Neural cell (in vitro differentiated cells): ENCODE measurements at regions not wholly inside any gene's neighbourhood (a gene's known extent, or its start where the extent isn't known, plus 50 kb on each side); places are given as distances from the start of the nearest gene placed in this dataset.

Experiments used
- H2AFZ ChIP-seq: fragments of 200-600, 300-800 bp; sonication (generic), shearing (Covaris generic); 2 replicates; pipeline ENCODE4 v1.6.0; 2014; ENCODE audit warnings: low read depth, mild to moderate bottlenecking, antibody characterized with exemption, low read length, moderate library complexity
- H3F3A ChIP-seq: fragments of 200-600 bp; shearing (Covaris generic); 2 replicates; pipeline ENCODE4 v1.6.1; 2016; ENCODE audit warnings: mild to moderate bottlenecking, moderate library complexity, mixed read lengths, antibody characterized with exemption, low read length; ENCODE audit not compliant: insufficient read depth, poor library complexity, severe bottlenecking
- H3K27ac ChIP-seq: fragments of 200-600, 300-800 bp; sonication (generic), shearing (Covaris generic); 2 replicates; pipeline ENCODE4 v1.5.1; 2014; ENCODE audit warnings: mild to moderate bottlenecking, low read length, moderate library complexity
- H3K27me3 ChIP-seq: fragments of 300-800, 200-600 bp; sonication (generic), shearing (Covaris generic); 2 replicates; pipeline ENCODE4 v1.6.0; 2014; ENCODE audit warnings: mild to moderate bottlenecking, low read depth, low read length, moderate library complexity; ENCODE audit not compliant: insufficient read depth
- H3K36me3 ChIP-seq: fragments of 300-800, 200-600 bp; sonication (generic), shearing (Covaris generic); 2 replicates; pipeline ENCODE4 v1.5.1; 2014; ENCODE audit warnings: mild to moderate bottlenecking, antibody characterized with exemption, low read length, moderate library complexity; ENCODE audit not compliant: insufficient read depth
- H3K4me2 ChIP-seq: fragments of 300-800, 200-600 bp; sonication (generic), shearing (Covaris generic); 2 replicates; pipeline ENCODE4 v1.6.0; 2014; ENCODE audit warnings: mild to moderate bottlenecking, low read length
- H3K4me3 ChIP-seq: fragments of 300-800, 200-600 bp; sonication (generic), shearing (Covaris generic); 2 replicates; pipeline ENCODE4 v1.5.1; 2014; ENCODE audit warnings: mild to moderate bottlenecking, low read length, moderate library complexity
- H3K79me2 ChIP-seq: fragments of 200-600 bp; shearing (Covaris generic); replicated peaks from 2 replicates; pipeline ENCODE4 v1.6.0; 2014; ENCODE audit warnings: mild to moderate bottlenecking, low read length, moderate library complexity; ENCODE audit not compliant: insufficient read depth
- H3K9ac ChIP-seq: fragments of 300-800, 200-600 bp; sonication (generic), shearing (Covaris generic); 2 replicates; pipeline ENCODE4 v1.6.1; 2016; ENCODE audit warnings: mild to moderate bottlenecking, low read length, mixed read lengths
- H3K9me2 ChIP-seq: fragments of 200-600 bp; shearing (Covaris generic); 2 replicates; pipeline ENCODE4 v1.6.1; 2016; ENCODE audit warnings: mild to moderate bottlenecking, low read length, mixed read lengths; ENCODE audit not compliant: insufficient read depth
- H3K9me3 ChIP-seq: fragments of 200-600, 300-800 bp; sonication (generic), shearing (Covaris generic); 2 replicates; pipeline ENCODE4 v1.6.1; 2016; ENCODE audit warnings: mild to moderate bottlenecking, mixed run types, low read length, moderate library complexity, mixed read lengths
- H4K20me1 ChIP-seq: fragments of 200-600 bp; shearing (Covaris generic); 2 replicates; pipeline ENCODE4 v1.6.1; 2016; ENCODE audit warnings: mild to moderate bottlenecking, mixed run types; ENCODE audit not compliant: insufficient read depth
- EP300 ChIP-seq: fragments of 450-650 bp; conservative IDR thresholded peaks from 2 replicates; pipeline ENCODE4 v1.6.1; 2014; ENCODE audit warnings: antibody characterized with exemption, mild to moderate bottlenecking, moderate library complexity; ENCODE audit not compliant: poor library complexity, severe bottlenecking
- EZH2 ChIP-seq: fragments of 200-600, 300-800 bp; shearing (Covaris generic), sonication (generic); IDR thresholded peaks from 2 replicates; pipeline ENCODE4 v1.6.1; 2014; ENCODE audit warnings: antibody characterized with exemption, low read length, borderline replicate concordance, mild to moderate bottlenecking; ENCODE audit not compliant: insufficient read depth, poor library complexity, severe bottlenecking
- MXI1 ChIP-seq: fragments of 450-650 bp; conservative IDR thresholded peaks from 2 replicates; pipeline ENCODE4 v1.6.1; 2014; ENCODE audit warnings: antibody characterized with exemption, mild to moderate bottlenecking; ENCODE audit not compliant: poor library complexity, severe bottlenecking
- POLR2AphosphoS5 ChIP-seq: IDR thresholded peaks from 2 replicates; pipeline ENCODE4 v1.6.1; 2012
- RAD21 ChIP-seq: fragments of 450-650 bp; conservative IDR thresholded peaks from 2 replicates; pipeline ENCODE4 v1.6.1; 2014; ENCODE audit warnings: antibody characterized with exemption, mild to moderate bottlenecking, moderate library complexity
- SMC3 ChIP-seq: fragments of 450-650 bp; conservative IDR thresholded peaks from 2 replicates; pipeline ENCODE4 v1.6.1; 2014; ENCODE audit warnings: antibody characterized with exemption, mild to moderate bottlenecking, moderate library complexity; ENCODE audit not compliant: poor library complexity
- TAF1 ChIP-seq: IDR thresholded peaks from 2 replicates; pipeline ENCODE4 v1.6.1; 2012; ENCODE audit warnings: low read depth
- TF ChIP-seq, protein P1 (sequence below): fragments of 450-650 bp; IDR thresholded peaks from 2 replicates; pipeline ENCODE4 v1.5.1; 2014; ENCODE audit warnings: antibody characterized with exemption, mild to moderate bottlenecking, moderate library complexity; ENCODE audit not compliant: poor library complexity, severe bottlenecking
- TF ChIP-seq, protein P2 (sequence below): IDR thresholded peaks from 2 replicates; pipeline ENCODE4 v1.6.1; 2012; ENCODE audit warnings: borderline replicate concordance

DNA sequence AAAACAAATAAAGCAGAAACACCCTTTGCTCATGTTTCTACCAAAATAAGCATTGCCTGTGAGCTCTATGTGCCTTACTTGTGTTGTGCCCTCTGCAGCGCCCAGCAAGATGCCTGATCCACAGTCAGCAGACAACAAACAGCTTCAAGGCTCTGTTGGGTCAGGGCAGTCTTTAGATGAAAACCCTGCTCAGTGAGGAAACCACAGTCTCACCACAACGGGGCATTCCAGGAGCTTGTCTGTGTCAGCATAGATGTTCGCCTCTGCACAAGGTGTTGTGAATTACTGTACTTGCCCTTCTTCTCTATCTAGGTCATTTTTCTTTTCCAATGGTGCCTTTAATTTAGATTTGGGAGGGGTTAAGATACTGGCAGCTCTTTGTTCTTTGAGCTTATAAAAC is 251.9 kb downstream of the COL4A1 start:
- TF ChIP-seq, protein P1, sequence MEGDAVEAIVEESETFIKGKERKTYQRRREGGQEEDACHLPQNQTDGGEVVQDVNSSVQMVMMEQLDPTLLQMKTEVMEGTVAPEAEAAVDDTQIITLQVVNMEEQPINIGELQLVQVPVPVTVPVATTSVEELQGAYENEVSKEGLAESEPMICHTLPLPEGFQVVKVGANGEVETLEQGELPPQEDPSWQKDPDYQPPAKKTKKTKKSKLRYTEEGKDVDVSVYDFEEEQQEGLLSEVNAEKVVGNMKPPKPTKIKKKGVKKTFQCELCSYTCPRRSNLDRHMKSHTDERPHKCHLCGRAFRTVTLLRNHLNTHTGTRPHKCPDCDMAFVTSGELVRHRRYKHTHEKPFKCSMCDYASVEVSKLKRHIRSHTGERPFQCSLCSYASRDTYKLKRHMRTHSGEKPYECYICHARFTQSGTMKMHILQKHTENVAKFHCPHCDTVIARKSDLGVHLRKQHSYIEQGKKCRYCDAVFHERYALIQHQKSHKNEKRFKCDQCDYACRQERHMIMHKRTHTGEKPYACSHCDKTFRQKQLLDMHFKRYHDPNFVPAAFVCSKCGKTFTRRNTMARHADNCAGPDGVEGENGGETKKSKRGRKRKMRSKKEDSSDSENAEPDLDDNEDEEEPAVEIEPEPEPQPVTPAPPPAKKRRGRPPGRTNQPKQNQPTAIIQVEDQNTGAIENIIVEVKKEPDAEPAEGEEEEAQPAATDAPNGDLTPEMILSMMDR, result no peak
- TF ChIP-seq RAD21 (no peak), EP300 (no peak), SMC3 (no peak), MXI1 (no peak), POLR2AphosphoS5 (no peak), TAF1 (no peak), EZH2 (no peak)
- TF ChIP-seq, protein P2, sequence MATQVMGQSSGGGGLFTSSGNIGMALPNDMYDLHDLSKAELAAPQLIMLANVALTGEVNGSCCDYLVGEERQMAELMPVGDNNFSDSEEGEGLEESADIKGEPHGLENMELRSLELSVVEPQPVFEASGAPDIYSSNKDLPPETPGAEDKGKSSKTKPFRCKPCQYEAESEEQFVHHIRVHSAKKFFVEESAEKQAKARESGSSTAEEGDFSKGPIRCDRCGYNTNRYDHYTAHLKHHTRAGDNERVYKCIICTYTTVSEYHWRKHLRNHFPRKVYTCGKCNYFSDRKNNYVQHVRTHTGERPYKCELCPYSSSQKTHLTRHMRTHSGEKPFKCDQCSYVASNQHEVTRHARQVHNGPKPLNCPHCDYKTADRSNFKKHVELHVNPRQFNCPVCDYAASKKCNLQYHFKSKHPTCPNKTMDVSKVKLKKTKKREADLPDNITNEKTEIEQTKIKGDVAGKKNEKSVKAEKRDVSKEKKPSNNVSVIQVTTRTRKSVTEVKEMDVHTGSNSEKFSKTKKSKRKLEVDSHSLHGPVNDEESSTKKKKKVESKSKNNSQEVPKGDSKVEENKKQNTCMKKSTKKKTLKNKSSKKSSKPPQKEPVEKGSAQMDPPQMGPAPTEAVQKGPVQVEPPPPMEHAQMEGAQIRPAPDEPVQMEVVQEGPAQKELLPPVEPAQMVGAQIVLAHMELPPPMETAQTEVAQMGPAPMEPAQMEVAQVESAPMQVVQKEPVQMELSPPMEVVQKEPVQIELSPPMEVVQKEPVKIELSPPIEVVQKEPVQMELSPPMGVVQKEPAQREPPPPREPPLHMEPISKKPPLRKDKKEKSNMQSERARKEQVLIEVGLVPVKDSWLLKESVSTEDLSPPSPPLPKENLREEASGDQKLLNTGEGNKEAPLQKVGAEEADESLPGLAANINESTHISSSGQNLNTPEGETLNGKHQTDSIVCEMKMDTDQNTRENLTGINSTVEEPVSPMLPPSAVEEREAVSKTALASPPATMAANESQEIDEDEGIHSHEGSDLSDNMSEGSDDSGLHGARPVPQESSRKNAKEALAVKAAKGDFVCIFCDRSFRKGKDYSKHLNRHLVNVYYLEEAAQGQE, result no peak
- no peaks in the 10 kb centered on the region for H4K20me1 ChIP-seq

DNA sequence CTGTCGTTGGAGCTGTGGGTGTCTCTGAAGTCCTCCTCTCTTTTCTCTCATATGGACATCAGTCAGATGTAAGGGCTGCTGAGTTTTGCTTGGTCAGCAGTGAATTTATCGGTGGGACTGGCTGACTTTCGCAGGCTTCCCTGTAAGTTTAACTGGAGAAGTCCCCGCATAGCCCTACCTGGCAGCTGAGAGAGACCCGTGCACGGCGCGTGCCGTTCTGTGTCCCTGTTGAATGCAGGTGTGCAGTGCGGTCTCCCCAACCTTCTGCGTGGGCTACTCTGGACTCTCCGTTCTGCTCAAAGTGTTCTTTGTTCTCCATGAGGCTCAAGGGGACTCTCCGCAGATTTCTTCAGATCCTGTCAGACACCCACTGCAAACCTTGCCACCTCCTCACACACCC is 252.9 kb downstream of the COL4A1 start:
- no peaks in the 10 kb centered on the region for H3K36me3 ChIP-seq
- H3K4me3 ChIP-seq, result no peak overlapping the region
- no peak overlapping the region for H3K9ac ChIP-seq
- TF ChIP-seq RAD21, result no peak
- TF ChIP-seq POLR2AphosphoS5, result no peak
- no peak for TF ChIP-seq EZH2
- TF ChIP-seq EP300, result no peak
- no peak for TF ChIP-seq SMC3
- TF ChIP-seq MXI1, result no peak
- H3K27me3 ChIP-seq, result no peaks in the 10 kb centered on the region
- no peaks in the 10 kb centered on the region for H3K79me2 ChIP-seq
- no peak overlapping the region for H3K4me2 ChIP-seq
- no peak overlapping the region for H3K27ac ChIP-seq
- H2AFZ ChIP-seq, result no peak overlapping the region
- no peaks in the 10 kb centered on the region for H3K9me2 ChIP-seq
- H4K20me1 ChIP-seq, result no peaks in the 10 kb centered on the region
- H3K9me3 ChIP-seq, result no peaks in the 10 kb centered on the region
- no peaks in the 10 kb centered on the region for H3F3A ChIP-seq

More for the DNA sequence above, 251.9 kb downstream of the COL4A1 start:
- Histone ChIP-seq H3F3A (no peaks in the 10 kb centered on the region), H3K27ac (no peak overlapping the region), H2AFZ (no peak overlapping the region), H3K4me3 (no peak overlapping the region), H3K36me3 (no peaks in the 10 kb centered on the region), H3K9me3 (no peaks in the 10 kb centered on the region), H3K27me3 (no peaks in the 10 kb centered on the region), H3K9ac (no peak overlapping the region), H3K4me2 (no peak overlapping the region), H3K9me2 (no peaks in the 10 kb centered on the region), H3K79me2 (no peaks in the 10 kb centered on the region)
